ENCODE measurements at regions not wholly inside any gene's neighbourhood (a gene's known extent, or its start where the extent isn't known, plus 50 kb on each side); places are given as distances from the start of the nearest gene placed in this dataset.

- H3K27ac Mint-ChIP-seq = no peak overlapping the region
- ChIA-PET POLR2A (no interaction called here), CTCF (no interaction called here)
- no peaks in the 10 kb centered on the region for H3K36me3 Mint-ChIP-seq (ENCODE audit: low read depth)
- H3K4me1 Mint-ChIP-seq = peaks cover 32% of the 10 kb centered on the region
- no peaks in the 10 kb centered on the region for H3K9me3 Mint-ChIP-seq
- ATAC-seq (ENCODE audit: low read depth) (no peak), DNase-seq (no peak)
- intact Hi-C loops (cut with micrococcal nuclease) = no loop called here
- TF ChIP-seq CTCF (IDR thresholded peaks at IDR 0.05) = no peak
- peak overlapping the region; percentile 59 for H3K4me3 Mint-ChIP-seq
- peaks cover 54% of the 10 kb centered on the region for H3K27me3 Mint-ChIP-seq
Observed at GRCh38 chr6:21664314-21665109, 71.0 kb downstream of the SOX4 start.

- ChIA-PET CTCF (no interaction called here), POLR2A (interaction anchor here (0.6 kb wide), 1 partner anchor 37 kb away, joined by 4 read pairs; no protein-coding TSS in a partner anchor)
- Mint-ChIP-seq H3K4me1 (peaks cover 32% of the 10 kb centered on the region), H3K27me3 (peaks cover 55% of the 10 kb centered on the region), H3K27ac (no peak overlapping the region), H3K9me3 (no peaks in the 10 kb centered on the region), H3K36me3 (ENCODE audit: low read depth) (no peaks in the 10 kb centered on the region), H3K4me3 (peak overlapping the region; percentile 52)
- TF ChIP-seq CTCF (IDR thresholded peaks at IDR 0.05) = no peak
- intact Hi-C loops (cut with micrococcal nuclease) = no loop called here
- ATAC-seq (ENCODE audit: low read depth) (no peak), DNase-seq (no peak)
Observed at GRCh38 chr6:21665110-21665391, 71.5 kb downstream of the SOX4 start.

GRCh38 chr6:21665392-21666200 lies 72.0 kb downstream of the SOX4 start:
- no peaks in the 10 kb centered on the region for H3K36me3 Mint-ChIP-seq (ENCODE audit: low read depth)
- H3K4me1 Mint-ChIP-seq = peaks cover 32% of the 10 kb centered on the region
- ChIA-PET POLR2A (interaction anchor here (0.6 kb wide), 1 partner anchor 36 kb away, joined by 4 read pairs; no protein-coding TSS in a partner anchor), CTCF (no interaction called here)
- no peak for DNase-seq
- peak overlapping the region; percentile 52 for H3K4me3 Mint-ChIP-seq
- no peak for ATAC-seq (ENCODE audit: low read depth)
- intact Hi-C loops (cut with micrococcal nuclease) = no loop called here
- no peak overlapping the region for H3K27ac Mint-ChIP-seq
- H3K27me3 Mint-ChIP-seq = peaks cover 57% of the 10 kb centered on the region
- H3K9me3 Mint-ChIP-seq = no peaks in the 10 kb centered on the region
- no peak for TF ChIP-seq CTCF (IDR thresholded peaks at IDR 0.05)

GRCh38 chr6:21666201-21666691 lies 72.7 kb downstream of the SOX4 start:
- ATAC-seq (ENCODE audit: low read depth) (peak; percentile 5), DNase-seq (no peak)
- POLR2A ChIA-PET = no interaction called here
- no peak overlapping the region for H3K27ac Mint-ChIP-seq
- peak overlapping the region; percentile 52 for H3K4me3 Mint-ChIP-seq
- intact Hi-C loops (cut with micrococcal nuclease) = no loop called here
- H3K9me3 Mint-ChIP-seq = no peaks in the 10 kb centered on the region
- TF ChIP-seq CTCF (IDR thresholded peaks at IDR 0.05) = no peak
- H3K36me3 Mint-ChIP-seq (ENCODE audit: low read depth) = no peaks in the 10 kb centered on the region
- peaks cover 32% of the 10 kb centered on the region for H3K4me1 Mint-ChIP-seq
- CTCF ChIA-PET = no interaction called here
- peaks cover 59% of the 10 kb centered on the region for H3K27me3 Mint-ChIP-seq

Data from activated B cell treated with CpG ODN at 0.5 μM for 24 hours (primary cell).